Ammon's horn (tissue), 1 donor: ENCODE measurements at regions not wholly inside any gene's neighbourhood (a gene's known extent, or its start where the extent isn't known, plus 50 kb on each side); places are given as distances from the start of the nearest gene placed in this dataset.

ENCODE experiments used
- DNase-seq: peaks from one replicate; pipeline ENCODE4 v3.0.0-alpha.2; 2016; ENCODE audit warnings: low spot score

- DNase-seq: no peak
Observed at GRCh38 chr16:64459821-64460220, 662.0 kb downstream of the CDH11 start.

- DNase-seq: no peak
Observed at GRCh38 chr16:64459402-64459801, 662.5 kb downstream of the CDH11 start.

- no peak for DNase-seq
Observed at GRCh38 chr16:64455275-64455674, 666.6 kb downstream of the CDH11 start.

- no peak for DNase-seq
Observed at GRCh38 chr16:64453646-64454045, 668.2 kb downstream of the CDH11 start.

- no peak for DNase-seq
Observed at GRCh38 chr16:64452446-64452845, 669.4 kb downstream of the CDH11 start.

GRCh38 chr16:64450177-64450576 is 671.7 kb downstream of the CDH11 start:
- DNase-seq: no peak

GRCh38 chr16:64449506-64449905 is 672.4 kb downstream of the CDH11 start:
- DNase-seq: no peak

GRCh38 chr16:64445649-64446048 is 676.2 kb downstream of the CDH11 start:
- no peak for DNase-seq

- no peak for DNase-seq
Observed at GRCh38 chr16:64445245-64445644, 676.6 kb downstream of the CDH11 start.

- DNase-seq: no peak
Observed at GRCh38 chr16:64440421-64440831, 681.4 kb downstream of the CDH11 start.

- no peak for DNase-seq
Observed at GRCh38 chr16:64440005-64440404, 681.9 kb downstream of the CDH11 start.

- DNase-seq: no peak
Observed at GRCh38 chr16:64437706-64438324, 684.0 kb downstream of the CDH11 start.

GRCh38 chr16:64434526-64435069 is 687.3 kb downstream of the CDH11 start:
- DNase-seq: no peak

- no peak for DNase-seq
Observed at GRCh38 chr16:64428463-64429113, 693.3 kb downstream of the CDH11 start.

- DNase-seq: no peak
Observed at GRCh38 chr16:64426131-64426666, 695.7 kb downstream of the CDH11 start.

GRCh38 chr16:64425381-64425780 is 696.5 kb downstream of the CDH11 start:
- DNase-seq: no peak

GRCh38 chr16:64422259-64422658 is 699.6 kb downstream of the CDH11 start:
- DNase-seq: no peak

- no peak for DNase-seq
Observed at GRCh38 chr16:64421515-64421914, 700.3 kb downstream of the CDH11 start.

- DNase-seq: no peak
Observed at GRCh38 chr16:64419832-64420231, 702.0 kb downstream of the CDH11 start.

- no peak for DNase-seq
Observed at GRCh38 chr16:64417711-64418227, 704.1 kb downstream of the CDH11 start.

- peak; percentile 27 for DNase-seq
Observed at GRCh38 chr16:64416216-64417005, 705.5 kb downstream of the CDH11 start.

- no peak for DNase-seq
Observed at GRCh38 chr16:64412578-64413280, 709.1 kb downstream of the CDH11 start.
